HFF-Myc (cell line): ENCODE measurements at regions not wholly inside any gene's neighbourhood (a gene's known extent, or its start where the extent isn't known, plus 50 kb on each side); places are given as distances from the start of the nearest gene placed in this dataset.

Source experiments
- DNase-seq: peaks from one replicate; pipeline ENCODE4 v3.0.0-alpha.2; 2011; ENCODE audit warnings: low read depth; ENCODE audit errors: extremely low read depth
- H3K4me3 ChIP-seq: replicated peaks from 2 replicates; pipeline ENCODE4 v1.5.1; 2011; ENCODE audit warnings: low read depth, mild to moderate bottlenecking, control low read depth, low read length
- CTCF ChIP-seq: IDR thresholded peaks from 2 replicates; pipeline ENCODE4 v1.5.1; 2012; ENCODE audit warnings: mild to moderate bottlenecking, low read depth, low read length, control low read depth; ENCODE audit errors: missing control alignments

- no peak for DNase-seq
- TF ChIP-seq CTCF = no peak
- H3K4me3 ChIP-seq = no peak overlapping the region
These were observed 93.6 kb upstream of the TAF1B start for GRCh38 chr2:9749546-9750223.

- no peak for TF ChIP-seq CTCF
- H3K4me3 ChIP-seq = no peak overlapping the region
- DNase-seq = no peak
These were observed 92.8 kb upstream of the TAF1B start for GRCh38 chr2:9750224-9751215.

GRCh38 chr2:9751831-9752230 is 91.4 kb upstream of the TAF1B start:
- no peak for DNase-seq

GRCh38 chr2:9752441-9753275 is 90.6 kb upstream of the TAF1B start:
- no peak for TF ChIP-seq CTCF
- H3K4me3 ChIP-seq = 0 out of 2 replicates have a peak overlapping the region, but pooled peaks have one; percentile 11
- DNase-seq = peak; percentile 35

More at GRCh38 chr2:9751831-9752230, 91.4 kb upstream of the TAF1B start:
- H3K4me3 ChIP-seq = no peak overlapping the region
- TF ChIP-seq CTCF = no peak

GRCh38 chr2:9753276-9753600 is 90.0 kb upstream of the TAF1B start:
- no peak for TF ChIP-seq CTCF
- 0 out of 2 replicates have a peak overlapping the region, but pooled peaks have one; percentile 11 for H3K4me3 ChIP-seq
- peak; percentile 69 for DNase-seq
